HepG2 (cell line): ENCODE measurements at regions not wholly inside any gene's neighbourhood (a gene's known extent, or its start where the extent isn't known, plus 50 kb on each side); places are given as distances from the start of the nearest gene placed in this dataset.

ENCODE experiments used
- ATAC-seq: fragments of 200-7000 bp; cut with Tn5 transposase; 3 replicates; pipeline ENCODE4 v1.9.1; 2020; ENCODE audit warnings: mild to moderate bottlenecking, moderate library complexity
- BruUV-seq: library from RNA; stranded (reverse); fragments of 400-500 nt; replicated peaks from 2 replicates; lab custom pipeline; 2021; lab: Mats Ljungman, UMichigan
- CTCF ChIA-PET: fragments of 300-600 bp; formaldehyde crosslinking; extraction: SDS; loops from one replicate; lab custom pipeline; 2021; ENCODE audit warnings: low total read pairs, inconsistent platforms, low intra/inter-chr PET ratio; lab: Yijun Ruan, JAX
- POLR2A ChIA-PET: fragments of 350-600 bp; sonication (Branson Sonifier 250); formaldehyde crosslinking; loops from one replicate; lab custom pipeline; 2020; ENCODE audit warnings: antibody characterized with exemption, inconsistent platforms; lab: Yijun Ruan, JAX
- DNase-seq: peaks from one replicate; pipeline ENCODE4 v3.0.0-alpha.2; 2015; ENCODE audit warnings: low spot score
- FAIRE-seq: peaks from 3 replicates; lab custom pipeline; 2011; peaks lifted over from hg19 to GRCh38; lab: Jason Lieb, UNC
- H2AFZ ChIP-seq: one replicate; pipeline ENCODE4 v1.6.1; 2011; ENCODE audit warnings: low read length, inconsistent platforms
- H3K27ac ChIP-seq: fragments of 300-600 bp; 3 replicates; pipeline ENCODE4 v1.8.0; 2011; ENCODE audit warnings: mixed run types, mild to moderate bottlenecking, mixed read lengths, low read length, inconsistent platforms; ENCODE audit not compliant: insufficient read depth; ENCODE audit errors: extremely low read length
- H3K27me3 ChIP-seq, 2 experiments: fragments of 200-600 bp in 1 of 2; 2 replicates in 1 of 2; 3 replicates in 1 of 2; pipeline versions ENCODE4 v1.6.0 to v1.8.0; 2011; ENCODE audit warnings: low read length in 2 of 2, mild to moderate bottlenecking in 2 of 2, moderate library complexity in 2 of 2, inconsistent platforms in 1 of 2; ENCODE audit not compliant: insufficient read depth in 2 of 2, control insufficient read depth in 1 of 2
- H3K36me3 ChIP-seq, 2 experiments: fragments of 200-600 bp in 1 of 2; replicated peaks in 1 of 2; 2 replicates in 1 of 2; 3 replicates in 1 of 2; pipeline versions ENCODE4 v1.5.1 to v1.8.0; 2011; ENCODE audit warnings: low read length in 2 of 2, inconsistent platforms in 1 of 2; ENCODE audit not compliant: insufficient read depth in 2 of 2, control insufficient read depth in 1 of 2
- H3K4me1 ChIP-seq: 2 replicates; pipeline ENCODE4 v1.5.1; 2012; ENCODE audit warnings: low read length, inconsistent platforms; ENCODE audit not compliant: insufficient read depth
- H3K4me2 ChIP-seq: 2 replicates; pipeline ENCODE4 v1.6.0; 2011; ENCODE audit warnings: low read depth, low read length, inconsistent platforms
- H3K4me3 ChIP-seq, 3 experiments: fragments of 200-600 bp in 1 of 3; sonication (generic), shearing (Covaris generic) in 1 of 3; replicated peaks in 1 of 3; 2 replicates each; pipeline ENCODE4 v1.5.1; 2011 to 2016; ENCODE audit warnings: low read length in 3 of 3, inconsistent platforms in 2 of 3, low read depth in 2 of 3, mild to moderate bottlenecking in 2 of 3, control low read depth in 1 of 3, mixed read lengths in 1 of 3; ENCODE audit not compliant: insufficient read depth in 1 of 3
- H3K79me2 ChIP-seq: one replicate; pipeline ENCODE4 v1.6.1; 2011; ENCODE audit warnings: low read length, inconsistent platforms; ENCODE audit not compliant: insufficient read depth
- H3K9ac ChIP-seq: 2 replicates; pipeline ENCODE4 v1.6.0; 2011; ENCODE audit warnings: mild to moderate bottlenecking, low read depth, low read length, inconsistent platforms; ENCODE audit not compliant: insufficient read depth
- H3K9me3 ChIP-seq: 2 replicates; pipeline ENCODE4 v1.5.1; 2012; ENCODE audit warnings: mild to moderate bottlenecking, low read length
- H4K20me1 ChIP-seq: 2 replicates; pipeline ENCODE4 v1.6.0; 2011; ENCODE audit warnings: inconsistent platforms, mild to moderate bottlenecking, low read length, moderate library complexity; ENCODE audit not compliant: insufficient read depth
- E2F2 ChIP-seq: sonication (generic); formaldehyde crosslinking; IDR thresholded peaks from 2 replicates; pipeline ENCODE4 v1.4.0; 2020; ENCODE audit warnings: missing genetic modification reagents, borderline replicate concordance
- EEA1 ChIP-seq: sonication (generic); formaldehyde crosslinking; IDR thresholded peaks from 2 replicates; pipeline ENCODE4 v1.5.1; 2020; ENCODE audit warnings: mild to moderate bottlenecking, missing genetic modification reagents, borderline replicate concordance
- EP300 ChIP-seq, 3 experiments: sonication (generic) in 1 of 3; formaldehyde crosslinking in 1 of 3; IDR thresholded peaks; 2 replicates each; pipeline versions ENCODE4 v1.5.1 to v1.6.1; 2011 to 2020; ENCODE audit warnings: low read depth in 2 of 3, low read length in 2 of 3, borderline replicate concordance in 1 of 3, improper control_type of control experiment in 1 of 3, mild to moderate bottlenecking in 1 of 3, missing genetic modification reagents in 1 of 3, moderate library complexity in 1 of 3
- ETV5 ChIP-seq: IDR thresholded peaks from 2 replicates; pipeline ENCODE4 v1.6.1; 2018; ENCODE audit warnings: missing biosample characterization, missing genetic modification reagents, inconsistent platforms, borderline replicate concordance
- FUBP1 ChIP-seq: sonication (generic); formaldehyde crosslinking; IDR thresholded peaks from 2 replicates; pipeline ENCODE4 v1.5.1; 2020; ENCODE audit warnings: missing genetic modification reagents, mild to moderate bottlenecking, borderline replicate concordance
- HOXA5 ChIP-seq: sonication (generic); formaldehyde crosslinking; IDR thresholded peaks from 2 replicates; pipeline ENCODE4 v1.4.0; 2020; ENCODE audit warnings: missing genetic modification reagents
- KDM5A ChIP-seq: fragments of 200-600 bp; sonication (generic); IDR thresholded peaks from 2 replicates; pipeline ENCODE4 v1.7.0; 2018; ENCODE audit warnings: antibody characterized with exemption, mild to moderate bottlenecking, low read length, borderline replicate concordance
- MED1 ChIP-seq: sonication (generic); formaldehyde crosslinking; IDR thresholded peaks from 2 replicates; pipeline ENCODE4 v1.4.0; 2020; ENCODE audit warnings: missing genetic modification reagents
- MTF2 ChIP-seq: sonication (generic); formaldehyde crosslinking; IDR thresholded peaks from 2 replicates; pipeline ENCODE4 v1.5.0; 2020; ENCODE audit warnings: missing genetic modification reagents, borderline replicate concordance
- ONECUT2 ChIP-seq: sonication (generic); formaldehyde crosslinking; IDR thresholded peaks from 2 replicates; pipeline ENCODE4 v1.4.0; 2020; ENCODE audit warnings: missing genetic modification reagents
- PRMT3 ChIP-seq: sonication (generic); formaldehyde crosslinking; IDR thresholded peaks from 2 replicates; pipeline ENCODE4 v1.8.1; 2022; ENCODE audit warnings: low read depth, mild to moderate bottlenecking, moderate library complexity, missing genetic modification reagents, borderline replicate concordance
- SRF ChIP-seq: IDR thresholded peaks from 2 replicates; pipeline ENCODE4 v1.6.1; 2011; ENCODE audit warnings: mild to moderate bottlenecking, low read depth, low read length, moderate library complexity
- ZNF546 ChIP-seq: sonication (generic); formaldehyde crosslinking; conservative IDR thresholded peaks from 2 replicates; pipeline ENCODE4 v1.8.1; 2023; ENCODE audit warnings: mild to moderate bottlenecking, missing genetic modification reagents
- in situ Hi-C: cut with HindIII; loops from 2 replicates; pipeline ENCODE4 v1.10.0; 2017; ENCODE audit warnings: low pct_unique_long_range_greater_than_20kb; ENCODE audit not compliant: extremely low pct_ligation_motif_present
- intact Hi-C: fragments of 100-400 bp; cut with micrococcal nuclease; formaldehyde crosslinking; loops from one replicate; pipeline ENCODE4 v1.10.0; 2022; ENCODE audit not compliant: unreplicated experiment

- in situ Hi-C loops: no loop called here
- ChIA-PET CTCF (no interaction called here), POLR2A (no interaction called here)
- no peak for DNase-seq
- H4K20me1 ChIP-seq: no peaks in the 10 kb centered on the region
- no peak for ATAC-seq
- H3K4me3 ChIP-seq: no peak overlapping the region
- no peaks in the 10 kb centered on the region for H3K27me3 ChIP-seq
- BruUV-seq: no TSS peak
- H3K36me3 ChIP-seq: no peaks in the 10 kb centered on the region
- no peak overlapping the region for H2AFZ ChIP-seq
- H3K4me1 ChIP-seq: no peaks in the 10 kb centered on the region
- H3K9ac ChIP-seq: no peak overlapping the region
- H3K4me2 ChIP-seq: no peak overlapping the region
- intact Hi-C loops: no loop called here
- no peaks in the 10 kb centered on the region for H3K79me2 ChIP-seq
- FAIRE-seq: no peak
- no peak overlapping the region for H3K27ac ChIP-seq
- TF ChIP-seq ZNF546 (CRISPR knock-in tag): no peak
- TF ChIP-seq SRF: no peak
- TF ChIP-seq MED1 (CRISPR knock-in tag): no peak
- TF ChIP-seq E2F2 (CRISPR knock-in tag): no peak
- TF ChIP-seq FUBP1 (CRISPR knock-in tag): no peak
- TF ChIP-seq MTF2 (CRISPR knock-in tag): no peak
- TF ChIP-seq PRMT3 (CRISPR knock-in tag): no peak
- no peak for TF ChIP-seq EP300 (IDR thresholded peaks at IDR 0.05; ENCODE audit: low read depth in 2 of 2, low read length in 2 of 2)
- TF ChIP-seq EP300 (CRISPR knock-in tag; IDR thresholded peaks at IDR 0.05; ENCODE audit: borderline replicate concordance): no peak
- no peak for TF ChIP-seq ETV5 (CRISPR knock-in tag)
- TF ChIP-seq HOXA5 (CRISPR knock-in tag): no peak
- TF ChIP-seq KDM5A: no peak
- no peak for TF ChIP-seq EEA1 (CRISPR knock-in tag)
- no peak for TF ChIP-seq ONECUT2 (CRISPR knock-in tag)
- TF ChIP-seq, all 625 proteins: peak for 0
- peaks cover 76% of the 10 kb centered on the region for H3K9me3 ChIP-seq
Observed at GRCh38 chr1:69230208-69230607, 337.5 kb upstream of the LRRC7 start.
